Panc1 (cell line): ENCODE measurements at regions not wholly inside any gene's neighbourhood (a gene's known extent, or its start where the extent isn't known, plus 50 kb on each side); places are given as distances from the start of the nearest gene placed in this dataset.

Experiments
- ATAC-seq: fragments of 200-7000 bp; cut with Tn5 transposase; 2 replicates; pipeline ENCODE4 v1.9.1; 2020; ENCODE audit warnings: mild to moderate bottlenecking, moderate library complexity
- BruUV-seq: library from RNA; stranded (reverse); fragments of 400-500 nt; replicated peaks from 2 replicates; lab custom pipeline; 2021; lab: Mats Ljungman, UMichigan
- CTCF ChIA-PET: fragments of 300-600 bp; sonication (Branson Sonifier 250); formaldehyde crosslinking; loops from one replicate; lab custom pipeline; 2022; ENCODE audit warnings: antibody characterized with exemption; lab: Charles Lee
- POLR2A ChIA-PET: fragments of 300-600 bp; sonication (Branson Sonifier 250); formaldehyde crosslinking; loops from one replicate; lab custom pipeline; 2022; ENCODE audit warnings: antibody characterized with exemption; lab: Charles Lee
- DNase-seq: peaks from one replicate; pipeline ENCODE4 v3.0.0-alpha.2; 2010; ENCODE audit warnings: low read depth, low spot score
- H3K27ac ChIP-seq: 2 replicates; pipeline ENCODE4 v1.5.1; 2011; ENCODE audit warnings: mild to moderate bottlenecking, low read length, inconsistent platforms
- H3K27me3 ChIP-seq: fragments of 200-500 bp; sonication (Bioruptor generic); 2 replicates; pipeline ENCODE4 v1.6.0; 2014; ENCODE audit warnings: low read length, inconsistent platforms; ENCODE audit not compliant: control insufficient read depth, insufficient read depth
- H3K36me3 ChIP-seq: fragments of 200-500 bp; sonication (Bioruptor generic); 2 replicates; pipeline ENCODE4 v1.5.1; 2014; ENCODE audit warnings: inconsistent platforms, mild to moderate bottlenecking, low read length, moderate library complexity; ENCODE audit not compliant: control insufficient read depth, insufficient read depth
- H3K4me1 ChIP-seq: 2 replicates; pipeline ENCODE4 v1.5.1; 2011; ENCODE audit warnings: inconsistent platforms, mild to moderate bottlenecking, low read length, moderate library complexity; ENCODE audit not compliant: control insufficient read depth, insufficient read depth
- H3K4me3 ChIP-seq, 2 experiments: 2 replicates each; pipeline ENCODE4 v1.5.1; 2011 to 2012; ENCODE audit warnings: low read depth in 2 of 2, low read length in 2 of 2, mild to moderate bottlenecking in 2 of 2, inconsistent platforms in 1 of 2, moderate library complexity in 1 of 2
- H3K9me3 ChIP-seq: fragments of 200-500 bp; sonication (Bioruptor generic); 2 replicates; pipeline ENCODE4 v1.5.1; 2014; ENCODE audit warnings: low read depth, mild to moderate bottlenecking, inconsistent platforms, low read length, moderate library complexity; ENCODE audit not compliant: control insufficient read depth, insufficient read depth
- CTCF ChIP-seq: fragments of 450-650 bp; IDR thresholded peaks from 2 replicates; pipeline ENCODE4 v1.5.1; 2017; ENCODE audit warnings: mild to moderate bottlenecking
- POLR2AphosphoS5 ChIP-seq: IDR thresholded peaks from 2 replicates; pipeline ENCODE4 v1.6.1; 2012; ENCODE audit warnings: mild to moderate bottlenecking, low read depth, low read length, moderate library complexity
- REST ChIP-seq, 2 experiments: IDR thresholded peaks; 2 replicates each; pipeline ENCODE4 v1.6.1; 2011 to 2012; ENCODE audit warnings: low read depth in 2 of 2, control low read depth in 1 of 2, low read length in 1 of 2, mild to moderate bottlenecking in 1 of 2, moderate library complexity in 1 of 2; ENCODE audit not compliant: insufficient read depth in 1 of 2
- SIN3A ChIP-seq: IDR thresholded peaks from 2 replicates; pipeline ENCODE4 v1.6.1; 2012; ENCODE audit warnings: low read depth, mild to moderate bottlenecking, low read length, moderate library complexity, borderline replicate concordance; ENCODE audit not compliant: insufficient read depth
- TCF7L2 ChIP-seq: IDR thresholded peaks from 2 replicates; pipeline ENCODE4 v1.6.1; 2011; ENCODE audit warnings: mild to moderate bottlenecking, low read depth, low read length, inconsistent platforms
- in situ Hi-C: cut with HindIII; loops from 2 replicates; pipeline ENCODE4 v1.10.0; 2016; ENCODE audit warnings: low sequenced_read_pairs, low pct_unique_long_range_greater_than_20kb
- intact Hi-C: fragments of 100-400 bp; cut with micrococcal nuclease; formaldehyde crosslinking; loops from one replicate; pipeline ENCODE4 v1.10.0; 2022; ENCODE audit not compliant: unreplicated experiment

GRCh38 chr1:118264343-118264742, 79.3 kb upstream of the SPAG17 start:
- no peaks in the 10 kb centered on the region for H3K27me3 ChIP-seq
- H3K9me3 ChIP-seq: no peaks in the 10 kb centered on the region
- ATAC-seq (no peak), DNase-seq (no peak)
- H3K36me3 ChIP-seq: no peaks in the 10 kb centered on the region
- POLR2A ChIA-PET: no interaction called here
- CTCF ChIA-PET: no interaction called here
- H3K27ac ChIP-seq: no peak overlapping the region
- H3K4me1 ChIP-seq: no peaks in the 10 kb centered on the region
- in situ Hi-C loops (no loop called here), intact Hi-C loops (no loop called here)
- BruUV-seq: no TSS peak
- TF ChIP-seq SIN3A (no peak), TCF7L2 (no peak), POLR2AphosphoS5 (no peak), CTCF (no peak), REST (IDR thresholded peaks at IDR 0.05; ENCODE audit: insufficient read depth in 1 of 2, low read depth in 2 of 2, low read length in 1 of 2) (no peak)
- no peak overlapping the region for H3K4me3 ChIP-seq

GRCh38 chr1:118262865-118263264, 77.8 kb upstream of the SPAG17 start:
- no TSS peak for BruUV-seq
- ATAC-seq: no peak
- in situ Hi-C loops: no loop called here

More at GRCh38 chr1:118262865-118263264, 77.8 kb upstream of the SPAG17 start:
- H3K27ac ChIP-seq: no peak overlapping the region
- H3K4me3 ChIP-seq: no peak overlapping the region
- no peaks in the 10 kb centered on the region for H3K9me3 ChIP-seq
- no peak for TF ChIP-seq REST (IDR thresholded peaks at IDR 0.05; ENCODE audit: insufficient read depth in 1 of 2, low read depth in 2 of 2, low read length in 1 of 2)
- no peak for TF ChIP-seq CTCF
- no peak for TF ChIP-seq TCF7L2
- TF ChIP-seq POLR2AphosphoS5: no peak
- no peak for TF ChIP-seq SIN3A
- intact Hi-C loops: no loop called here
- no peak for DNase-seq
- POLR2A ChIA-PET: no interaction called here
- H3K36me3 ChIP-seq: no peaks in the 10 kb centered on the region
- H3K4me1 ChIP-seq: no peaks in the 10 kb centered on the region
- no peaks in the 10 kb centered on the region for H3K27me3 ChIP-seq
- CTCF ChIA-PET: no interaction called here
